SK-N-SH treated with all-trans-retinoic acid at 6 μM for 48 hours (cell line): ENCODE measurements at regions not wholly inside any gene's neighbourhood (a gene's known extent, or its start where the extent isn't known, plus 50 kb on each side); places are given as distances from the start of the nearest gene placed in this dataset.

Source experiments
- ATAC-seq: fragments of 200-7000 bp; cut with Tn5 transposase; 3 replicates; pipeline ENCODE4 v1.9.1; 2020; ENCODE audit warnings: mild to moderate bottlenecking, moderate library complexity
- ARNTL ChIP-seq: fragments of 450-650 bp; formaldehyde crosslinking; IDR thresholded peaks from 2 replicates; pipeline ENCODE4 v1.5.0; 2020; ENCODE audit warnings: low read depth, mild to moderate bottlenecking, moderate library complexity, borderline replicate concordance
- BACH2 ChIP-seq: fragments of 250-450 bp; sonication (Bioruptor Pico); IDR thresholded peaks from 2 replicates; pipeline ENCODE4 v1.9.0; 2021; ENCODE audit warnings: mild to moderate bottlenecking, borderline replicate concordance
- CREB5 ChIP-seq: fragments of 250-450 bp; sonication (Bioruptor Pico); IDR thresholded peaks from 2 replicates; pipeline ENCODE4 v1.5.1; 2020; ENCODE audit warnings: low read depth, mild to moderate bottlenecking, moderate library complexity
- CSDC2 ChIP-seq: fragments of 250-450 bp; sonication (Bioruptor Pico); IDR thresholded peaks from 2 replicates; pipeline ENCODE4 v1.5.0; 2020; ENCODE audit warnings: mild to moderate bottlenecking, moderate library complexity
- CSRNP3 ChIP-seq: fragments of 250-450 bp; sonication (Bioruptor Pico); IDR thresholded peaks from 2 replicates; pipeline ENCODE4 v1.5.1; 2021; ENCODE audit warnings: mild to moderate bottlenecking, moderate library complexity
- ESRRG ChIP-seq: fragments of 250-450 bp; sonication (Bioruptor Pico); IDR thresholded peaks from 2 replicates; pipeline ENCODE4 v1.6.1; 2021; ENCODE audit warnings: mild to moderate bottlenecking
- GLIS3 ChIP-seq: fragments of 250-450 bp; sonication (Bioruptor Pico); IDR thresholded peaks from 2 replicates; pipeline ENCODE4 v1.5.0; 2020; ENCODE audit warnings: mild to moderate bottlenecking, moderate library complexity
- ISL1 ChIP-seq: fragments of 250-450 bp; sonication (Bioruptor Pico); IDR thresholded peaks from 2 replicates; pipeline ENCODE4 v2.1.2; 2022; ENCODE audit warnings: mild to moderate bottlenecking, moderate library complexity
- OSR1 ChIP-seq: fragments of 250-450 bp; sonication (Bioruptor Pico); IDR thresholded peaks from 2 replicates; pipeline ENCODE4 v1.8.0; 2022; ENCODE audit warnings: moderate library complexity, mild to moderate bottlenecking, inconsistent platforms
- PATZ1 ChIP-seq: fragments of 250-450 bp; sonication (Bioruptor Pico); IDR thresholded peaks from 2 replicates; pipeline ENCODE4 v1.8.0; 2020; ENCODE audit warnings: mild to moderate bottlenecking, moderate library complexity, borderline replicate concordance
- POU6F1 ChIP-seq: fragments of 250-450 bp; sonication (Bioruptor Pico); IDR thresholded peaks from 2 replicates; pipeline ENCODE4 v1.8.0; 2021; ENCODE audit warnings: low read depth, mild to moderate bottlenecking, moderate library complexity, borderline replicate concordance
- PPARA ChIP-seq: fragments of 250-450 bp; sonication (Bioruptor Pico); IDR thresholded peaks from 2 replicates; pipeline ENCODE4 v1.5.0; 2020; ENCODE audit warnings: mild to moderate bottlenecking, borderline replicate concordance
- RARB ChIP-seq: fragments of 250-450 bp; sonication (Bioruptor Pico); IDR thresholded peaks from 2 replicates; pipeline ENCODE4 v1.8.0; 2021; ENCODE audit warnings: mild to moderate bottlenecking, moderate library complexity
- SNAI2 ChIP-seq: fragments of 250-450 bp; sonication (Bioruptor Pico); IDR thresholded peaks from 2 replicates; pipeline ENCODE4 v1.5.0; 2020; ENCODE audit warnings: mild to moderate bottlenecking, moderate library complexity
- TCF4 ChIP-seq: fragments of 250-450 bp; sonication (Bioruptor Pico); IDR thresholded peaks from 2 replicates; pipeline ENCODE4 v1.8.0; 2021; ENCODE audit warnings: mild to moderate bottlenecking, moderate library complexity, borderline replicate concordance
- TOX ChIP-seq: fragments of 250-450 bp; sonication (Bioruptor Pico); IDR thresholded peaks from 2 replicates; pipeline ENCODE4 v1.8.0; 2021; ENCODE audit warnings: mild to moderate bottlenecking, moderate library complexity, borderline replicate concordance
- ZC3H10 ChIP-seq: fragments of 250-450 bp; sonication (Bioruptor Pico); IDR thresholded peaks from 2 replicates; pipeline ENCODE4 v1.5.1; 2021; ENCODE audit warnings: mild to moderate bottlenecking, moderate library complexity
- ZFP3 ChIP-seq: fragments of 250-450 bp; sonication (Bioruptor Pico); IDR thresholded peaks from 2 replicates; pipeline ENCODE4 v1.5.0; 2020; ENCODE audit warnings: mild to moderate bottlenecking, moderate library complexity
- ZFP30 ChIP-seq: fragments of 450-650 bp; formaldehyde crosslinking; IDR thresholded peaks from 2 replicates; pipeline ENCODE4 v1.5.0; 2022; ENCODE audit warnings: mild to moderate bottlenecking, moderate library complexity
- ZNF565 ChIP-seq: fragments of 450-650 bp; formaldehyde crosslinking; conservative IDR thresholded peaks from 2 replicates; pipeline ENCODE4 v1.5.0; 2020; ENCODE audit warnings: low read depth, mild to moderate bottlenecking, moderate library complexity
- ZNF70 ChIP-seq: fragments of 450-650 bp; formaldehyde crosslinking; IDR thresholded peaks from 2 replicates; pipeline ENCODE4 v1.5.0; 2020; ENCODE audit warnings: mild to moderate bottlenecking, moderate library complexity
- ZNF8 ChIP-seq: fragments of 450-650 bp; formaldehyde crosslinking; IDR thresholded peaks from 2 replicates; pipeline ENCODE4 v1.5.0; 2020; ENCODE audit warnings: mild to moderate bottlenecking, moderate library complexity
- TF ChIP-seq, protein P1 (sequence below): fragments of 250-450 bp; sonication (Bioruptor Pico); IDR thresholded peaks from 2 replicates; pipeline ENCODE4 v1.5.0; 2020; ENCODE audit warnings: mild to moderate bottlenecking, moderate library complexity

DNA sequence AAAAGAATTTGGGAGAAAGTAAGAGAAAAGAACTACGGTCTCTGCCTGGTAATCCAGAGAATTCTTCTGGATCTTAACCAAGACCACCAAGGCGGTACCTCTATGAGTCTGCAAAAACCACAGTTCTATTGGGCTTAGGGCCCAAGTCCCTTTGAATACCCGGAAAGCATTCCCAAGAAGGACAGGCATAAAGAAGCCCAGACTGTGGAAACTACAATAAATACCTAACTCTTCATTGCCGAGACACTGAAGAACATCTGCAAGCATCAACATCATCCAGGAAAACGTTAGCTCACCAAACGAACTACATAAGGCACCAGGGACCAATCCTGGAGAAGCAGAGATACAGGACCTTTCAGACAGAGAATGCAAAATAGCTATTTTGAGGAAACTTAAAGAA lies 162.3 kb upstream of the TMC3 start:
- no peak for ATAC-seq
- no peak for TF ChIP-seq CREB5
- no peak for TF ChIP-seq GLIS3 (CRISPR knock-in tag)
- no peak for TF ChIP-seq OSR1 (CRISPR knock-in tag)
- TF ChIP-seq ZNF8 (CRISPR knock-in tag) = no peak
- no peak for TF ChIP-seq ZFP30 (CRISPR knock-in tag)
- TF ChIP-seq ZFP3 (CRISPR knock-in tag) = no peak
- TF ChIP-seq SNAI2 (CRISPR knock-in tag) = no peak
- TF ChIP-seq TCF4 = no peak
- no peak for TF ChIP-seq RARB (CRISPR knock-in tag)
- no peak for TF ChIP-seq PATZ1 (CRISPR knock-in tag)
- TF ChIP-seq, protein P1, sequence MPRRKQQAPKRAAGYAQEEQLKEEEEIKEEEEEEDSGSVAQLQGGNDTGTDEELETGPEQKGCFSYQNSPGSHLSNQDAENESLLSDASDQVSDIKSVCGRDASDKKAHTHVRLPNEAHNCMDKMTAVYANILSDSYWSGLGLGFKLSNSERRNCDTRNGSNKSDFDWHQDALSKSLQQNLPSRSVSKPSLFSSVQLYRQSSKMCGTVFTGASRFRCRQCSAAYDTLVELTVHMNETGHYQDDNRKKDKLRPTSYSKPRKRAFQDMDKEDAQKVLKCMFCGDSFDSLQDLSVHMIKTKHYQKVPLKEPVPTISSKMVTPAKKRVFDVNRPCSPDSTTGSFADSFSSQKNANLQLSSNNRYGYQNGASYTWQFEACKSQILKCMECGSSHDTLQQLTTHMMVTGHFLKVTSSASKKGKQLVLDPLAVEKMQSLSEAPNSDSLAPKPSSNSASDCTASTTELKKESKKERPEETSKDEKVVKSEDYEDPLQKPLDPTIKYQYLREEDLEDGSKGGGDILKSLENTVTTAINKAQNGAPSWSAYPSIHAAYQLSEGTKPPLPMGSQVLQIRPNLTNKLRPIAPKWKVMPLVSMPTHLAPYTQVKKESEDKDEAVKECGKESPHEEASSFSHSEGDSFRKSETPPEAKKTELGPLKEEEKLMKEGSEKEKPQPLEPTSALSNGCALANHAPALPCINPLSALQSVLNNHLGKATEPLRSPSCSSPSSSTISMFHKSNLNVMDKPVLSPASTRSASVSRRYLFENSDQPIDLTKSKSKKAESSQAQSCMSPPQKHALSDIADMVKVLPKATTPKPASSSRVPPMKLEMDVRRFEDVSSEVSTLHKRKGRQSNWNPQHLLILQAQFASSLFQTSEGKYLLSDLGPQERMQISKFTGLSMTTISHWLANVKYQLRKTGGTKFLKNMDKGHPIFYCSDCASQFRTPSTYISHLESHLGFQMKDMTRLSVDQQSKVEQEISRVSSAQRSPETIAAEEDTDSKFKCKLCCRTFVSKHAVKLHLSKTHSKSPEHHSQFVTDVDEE (CRISPR knock-in tag) = no peak
- no peak for TF ChIP-seq CSRNP3 (CRISPR knock-in tag)
- no peak for TF ChIP-seq ISL1 (CRISPR knock-in tag)
- TF ChIP-seq ZC3H10 (CRISPR knock-in tag) = no peak
- no peak for TF ChIP-seq BACH2 (CRISPR knock-in tag)
- TF ChIP-seq TOX = no peak
- TF ChIP-seq ZNF565 (CRISPR knock-in tag) = no peak
- TF ChIP-seq CSDC2 (CRISPR knock-in tag) = no peak
- TF ChIP-seq ZNF70 (CRISPR knock-in tag) = no peak

DNA sequence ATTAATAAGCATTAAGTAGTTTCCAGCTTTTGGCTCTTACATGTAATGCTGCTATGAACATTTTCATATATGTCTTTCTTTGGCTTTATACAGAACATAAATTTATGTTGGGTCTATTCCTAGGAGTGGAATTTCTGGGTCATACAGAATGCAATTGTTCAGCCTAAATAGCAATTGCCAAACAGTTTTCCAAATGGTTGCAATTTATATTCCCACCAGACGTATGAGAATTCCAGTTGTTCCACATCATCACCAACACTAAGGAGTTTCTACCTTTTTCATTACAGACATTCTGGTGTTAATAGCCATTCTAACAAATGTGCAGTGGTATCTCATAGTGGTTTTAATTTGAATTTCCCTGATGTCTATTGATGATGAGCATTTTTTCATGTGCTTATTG lies 160.1 kb upstream of the TMC3 start:
- TF ChIP-seq ZC3H10 (CRISPR knock-in tag) = no peak
- no peak for TF ChIP-seq CSDC2 (CRISPR knock-in tag)
- no peak for TF ChIP-seq ISL1 (CRISPR knock-in tag)
- no peak for TF ChIP-seq RARB (CRISPR knock-in tag)
- no peak for TF ChIP-seq CREB5
- TF ChIP-seq POU6F1 = no peak
- TF ChIP-seq, protein P1 (CRISPR knock-in tag) = no peak
- TF ChIP-seq ZNF565 (CRISPR knock-in tag) = no peak
- TF ChIP-seq SNAI2 (CRISPR knock-in tag) = no peak
- no peak for TF ChIP-seq ZFP30 (CRISPR knock-in tag)
- no peak for TF ChIP-seq ESRRG
- TF ChIP-seq TOX = no peak
- TF ChIP-seq ZNF70 (CRISPR knock-in tag) = no peak
- no peak for TF ChIP-seq PATZ1 (CRISPR knock-in tag)
- TF ChIP-seq ARNTL (CRISPR knock-in tag) = no peak
- TF ChIP-seq PPARA = no peak
- TF ChIP-seq OSR1 (CRISPR knock-in tag) = no peak
- TF ChIP-seq TCF4 = no peak
- TF ChIP-seq GLIS3 (CRISPR knock-in tag) = no peak
- TF ChIP-seq BACH2 (CRISPR knock-in tag) = no peak
- ATAC-seq = no peak
